ENCODE measurements at regions not wholly inside any gene's neighbourhood (a gene's known extent, or its start where the extent isn't known, plus 50 kb on each side); places are given as distances from the start of the nearest gene placed in this dataset.
A peak's percentile ranks its signal among the peaks of the same experiment; 100 is the strongest.

DNA sequence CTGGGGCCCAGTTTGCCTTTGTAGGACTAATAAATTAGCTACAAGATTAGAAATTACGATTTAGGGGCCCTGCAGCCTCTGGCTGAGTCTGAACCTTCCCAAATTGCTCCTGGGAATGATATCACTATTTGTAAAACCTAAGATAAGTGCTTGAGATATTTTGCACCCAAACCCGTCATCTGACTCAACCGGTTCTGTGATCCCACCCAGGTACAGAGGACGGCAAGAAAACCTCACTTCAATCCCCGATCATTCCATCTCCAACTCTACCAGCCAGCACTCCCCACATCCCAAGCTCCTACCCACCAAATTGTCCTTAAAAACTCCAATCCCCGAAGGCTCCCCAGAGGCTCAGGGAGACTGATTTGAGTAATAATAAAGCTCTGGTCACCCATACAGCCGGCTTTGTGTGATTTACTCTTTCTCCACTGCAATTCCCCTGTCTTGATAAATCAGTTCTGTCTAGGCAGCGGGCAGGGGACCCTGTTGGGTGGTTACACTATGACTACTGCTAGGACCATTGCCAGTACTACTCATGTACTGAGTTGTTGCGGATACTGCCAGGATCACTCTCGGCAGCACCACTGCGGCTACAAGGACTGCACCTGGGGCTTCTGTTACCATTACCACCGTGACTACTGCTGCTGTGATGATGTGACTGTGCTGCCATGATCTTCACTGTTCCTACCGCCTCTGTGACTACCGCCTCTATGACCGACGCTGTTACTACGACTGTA, 73.1 kb downstream of the IRF8 start:
- no peak for DNase-seq

DNA sequence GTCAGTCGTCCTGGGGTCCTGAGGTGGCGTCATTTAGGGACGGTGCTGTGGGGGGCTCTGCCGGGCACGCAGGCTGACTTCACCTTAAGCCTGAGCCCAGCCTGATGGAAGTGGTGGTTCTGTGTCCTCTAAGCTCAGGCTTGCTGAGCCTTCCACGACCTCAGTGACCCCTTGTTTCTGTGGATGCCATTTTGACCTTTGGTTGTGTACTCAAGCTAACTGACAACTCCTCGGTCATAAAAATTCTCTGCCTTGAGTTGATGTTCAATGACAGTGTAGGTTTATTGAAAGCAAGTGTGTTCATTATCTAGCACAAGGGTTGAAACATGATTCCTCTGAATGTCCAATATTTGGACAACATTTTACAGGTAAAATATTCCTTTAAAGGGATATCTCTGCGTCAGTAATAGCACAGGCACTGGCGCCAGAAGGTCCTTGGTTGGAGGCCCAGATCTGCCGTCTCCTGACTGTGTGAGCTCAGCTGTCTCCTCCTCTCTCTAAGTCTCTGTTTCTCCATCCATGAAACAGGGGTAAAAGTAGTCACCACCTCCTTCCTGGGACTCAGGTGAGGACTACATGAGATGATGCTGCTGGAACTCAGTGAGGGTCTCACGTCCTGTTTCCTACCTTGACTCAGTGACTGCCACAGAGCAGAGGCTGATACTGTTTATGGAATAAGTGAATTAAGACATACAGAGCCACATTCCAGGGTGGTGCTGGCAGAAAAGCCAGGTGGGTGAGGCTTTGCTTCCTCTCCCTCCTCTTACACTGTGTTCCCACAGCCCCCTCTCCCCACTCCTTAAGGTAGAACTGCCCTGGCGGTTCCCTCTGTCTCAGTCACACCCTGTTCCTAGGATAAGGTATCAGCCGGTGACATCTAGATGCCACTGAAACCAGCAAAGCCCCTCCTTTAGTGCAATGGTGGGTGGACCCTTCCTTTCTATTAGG, 75.7 kb downstream of the IRF8 start:
- DNase-seq: no peak

DNA sequence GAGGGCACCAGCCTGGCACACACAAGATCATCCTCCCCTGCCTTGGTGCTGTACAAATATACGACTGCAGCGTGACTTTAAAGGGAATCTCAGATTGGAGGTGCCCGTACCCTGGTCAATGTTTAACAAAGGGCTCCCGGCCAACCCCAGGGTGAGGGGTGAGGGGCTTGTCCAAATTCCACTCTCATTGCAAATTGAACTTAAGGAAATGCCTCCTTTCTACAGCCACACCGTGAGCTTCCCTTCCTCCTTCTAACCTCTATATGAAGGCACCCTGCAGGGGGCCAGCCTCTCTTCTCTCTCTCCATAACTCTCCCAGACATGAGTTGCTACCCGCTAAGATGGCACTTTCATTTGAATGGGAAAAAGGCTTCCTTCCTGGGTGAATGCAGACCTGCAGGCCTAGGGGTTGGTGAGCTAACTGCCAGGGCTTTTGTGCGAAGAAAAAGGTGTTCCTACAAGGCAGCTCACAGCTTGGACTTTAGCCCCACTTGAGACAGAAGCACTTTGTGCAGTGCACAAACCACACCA, 76.6 kb downstream of the IRF8 start:
- no peak for DNase-seq

- DNase-seq: no peak
Measured at GRCh38 chr16:85978291-85978775, 79.4 kb downstream of the IRF8 start.

DNA sequence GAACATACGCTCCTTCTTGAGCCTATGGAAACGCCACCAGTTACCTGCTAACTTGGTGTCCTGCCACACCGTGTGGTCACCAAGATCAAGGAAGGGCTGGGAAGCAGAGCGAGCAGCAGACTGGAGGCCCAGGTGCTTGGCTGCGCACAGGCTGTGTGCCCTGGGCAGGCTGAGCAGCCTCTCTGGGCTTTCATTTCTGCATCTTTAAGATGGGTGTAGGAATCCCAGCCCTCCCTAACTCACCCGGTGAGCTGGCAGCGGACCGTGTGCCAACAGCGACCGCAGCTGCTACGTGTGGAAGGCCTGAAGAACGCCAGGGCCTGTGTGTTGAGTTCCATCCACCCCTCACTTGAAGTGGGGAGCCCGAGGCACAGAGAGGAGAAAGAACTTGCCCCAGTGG, 80.0 kb downstream of the IRF8 start:
- DNase-seq: no peak

GRCh38 chr16:85979605-85980004, 80.6 kb downstream of the IRF8 start:
- DNase-seq: no peak

GRCh38 chr16:85980686-85981085, 81.7 kb downstream of the IRF8 start:
- no peak for DNase-seq

DNA sequence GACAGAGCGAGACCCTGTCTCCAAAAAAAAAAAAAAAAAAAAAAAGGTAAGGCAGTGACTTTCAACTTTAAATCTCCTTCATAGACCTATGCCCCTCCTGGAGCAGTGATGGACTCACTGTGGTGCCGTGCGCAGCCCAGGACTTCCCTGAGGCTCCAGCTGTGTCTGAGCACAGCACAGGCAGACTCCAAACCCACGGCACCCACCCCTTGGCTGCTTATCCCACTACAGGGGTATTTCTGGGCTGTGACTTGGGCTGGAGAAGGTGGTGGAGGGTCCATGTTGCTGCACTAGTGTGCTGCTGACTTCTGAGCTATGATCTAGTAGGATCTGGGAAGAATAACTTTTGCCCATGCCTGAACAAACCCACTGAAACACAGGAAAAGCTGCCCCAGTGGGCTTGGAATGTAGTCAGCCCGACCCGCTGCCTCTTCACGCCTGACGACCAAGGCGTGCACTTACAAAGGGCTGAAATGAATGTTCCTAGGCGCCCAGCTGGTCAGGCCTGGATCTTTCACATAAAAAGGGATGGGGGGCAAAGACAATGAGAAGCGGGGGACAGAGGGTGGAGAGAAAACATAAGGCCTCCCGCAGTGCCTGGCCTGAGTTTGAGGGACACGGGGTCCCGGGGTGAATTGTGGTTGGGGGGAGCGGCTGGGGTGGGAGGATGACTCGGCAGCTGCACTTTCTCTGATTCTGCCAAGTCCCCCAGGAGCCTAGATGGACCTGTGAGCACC, 83.0 kb downstream of the IRF8 start:
- no peak for DNase-seq

GRCh38 chr16:85982563-85982939, 83.6 kb downstream of the IRF8 start:
- DNase-seq: peak; percentile 52

DNA sequence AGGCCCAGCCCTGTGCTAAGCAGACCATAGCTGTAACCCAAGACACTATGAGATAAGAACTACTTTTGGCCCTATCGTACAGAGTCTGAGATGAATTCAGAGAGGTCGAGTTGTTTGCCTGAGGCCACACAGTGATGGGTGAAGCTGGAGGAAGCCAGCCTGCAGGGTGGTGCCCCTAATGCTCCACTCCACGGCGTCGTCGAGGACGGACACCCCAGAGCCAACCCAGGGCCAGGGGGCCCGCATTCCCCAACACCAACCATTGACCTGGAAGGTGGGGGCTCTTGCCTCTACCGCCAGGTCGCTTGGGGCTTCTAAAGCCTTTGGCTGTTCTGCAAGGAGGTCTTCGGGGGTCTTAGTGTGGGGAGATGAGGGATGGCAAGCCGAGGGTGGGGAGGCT, 84.1 kb downstream of the IRF8 start:
- DNase-seq: no peak

DNA sequence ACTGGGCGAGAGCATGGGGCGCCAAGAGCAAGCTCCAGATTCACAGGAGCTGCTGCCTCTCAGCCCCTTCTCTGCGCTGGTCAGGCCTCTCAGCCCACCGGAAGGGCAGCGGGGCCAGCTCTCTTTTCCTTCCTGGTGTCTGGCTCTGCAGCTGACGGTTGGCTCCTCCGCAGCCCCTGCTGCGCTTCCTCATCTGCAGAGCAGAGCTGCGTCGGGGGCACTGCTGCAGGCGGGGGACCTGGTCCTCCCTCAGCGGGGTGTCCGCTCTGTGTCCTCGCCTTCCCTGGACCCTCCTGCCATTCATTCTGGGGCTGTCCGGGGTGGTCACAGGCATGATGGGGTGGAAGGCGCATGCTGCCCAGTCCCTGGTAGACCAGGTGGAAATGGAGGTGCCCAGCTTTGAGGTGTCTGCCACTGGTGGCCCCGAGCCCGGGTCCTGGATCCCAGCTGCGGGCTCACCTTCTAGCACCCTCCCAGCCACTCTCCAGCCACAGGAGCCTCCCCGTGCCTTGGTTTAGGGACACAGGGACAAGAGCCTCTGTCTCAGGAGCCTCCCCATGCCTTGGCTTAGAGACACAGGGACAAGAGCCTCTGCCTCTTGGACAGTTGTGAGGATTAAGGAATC, 84.8 kb downstream of the IRF8 start:
- DNase-seq: no peak

- no peak for DNase-seq
Measured at GRCh38 chr16:85984231-85984880, 85.4 kb downstream of the IRF8 start.

DNA sequence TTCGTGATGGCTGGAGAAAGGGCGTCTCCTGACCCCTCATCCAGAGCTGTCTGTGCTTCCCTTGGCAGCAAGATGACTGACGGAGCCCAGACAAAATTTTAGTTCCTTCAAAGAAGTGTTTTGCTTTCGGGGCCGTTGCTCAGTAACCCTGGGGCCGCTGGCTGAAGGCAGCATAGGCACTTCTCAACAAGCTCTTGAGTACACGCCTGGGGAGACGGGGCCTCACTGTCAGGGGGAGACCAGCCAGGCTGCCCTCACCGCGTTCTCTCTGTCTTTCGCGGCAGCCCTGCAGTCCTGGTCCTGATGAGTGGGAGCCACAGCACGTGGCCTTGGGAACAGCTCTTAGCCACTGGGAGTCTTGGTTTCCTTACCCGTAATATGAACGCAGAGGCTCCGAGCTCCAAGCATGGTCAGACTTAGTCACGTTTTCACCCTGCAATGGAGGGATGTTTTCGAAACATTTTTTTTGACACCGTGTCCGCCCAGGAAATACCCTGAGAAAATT, 86.0 kb downstream of the IRF8 start:
- peak; percentile 60 for DNase-seq

GRCh38 chr16:85986931-85987749, 88.2 kb downstream of the IRF8 start:
- DNase-seq: peak; percentile 35

GRCh38 chr16:85987750-85988078, 88.8 kb downstream of the IRF8 start:
- DNase-seq: no peak

DNA sequence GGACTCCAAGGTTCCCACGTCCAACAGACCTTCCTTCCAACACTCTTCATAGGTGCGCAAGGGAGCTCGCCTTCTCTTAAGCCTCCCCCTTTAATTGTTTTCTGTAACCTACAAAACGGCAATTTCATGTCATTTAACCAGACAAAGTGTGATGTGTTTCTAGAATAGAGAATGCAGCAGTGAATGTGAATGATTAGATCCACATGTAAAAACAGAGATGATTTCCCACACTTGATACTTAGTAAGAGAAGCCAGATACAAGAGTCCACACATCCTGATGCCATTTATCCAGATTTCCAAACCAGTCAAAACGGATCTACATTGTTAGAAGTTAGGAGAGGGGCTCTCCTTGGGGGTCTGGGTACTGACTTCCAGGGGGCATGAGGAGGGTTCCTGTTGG, 89.3 kb downstream of the IRF8 start:
- DNase-seq: no peak

DNA sequence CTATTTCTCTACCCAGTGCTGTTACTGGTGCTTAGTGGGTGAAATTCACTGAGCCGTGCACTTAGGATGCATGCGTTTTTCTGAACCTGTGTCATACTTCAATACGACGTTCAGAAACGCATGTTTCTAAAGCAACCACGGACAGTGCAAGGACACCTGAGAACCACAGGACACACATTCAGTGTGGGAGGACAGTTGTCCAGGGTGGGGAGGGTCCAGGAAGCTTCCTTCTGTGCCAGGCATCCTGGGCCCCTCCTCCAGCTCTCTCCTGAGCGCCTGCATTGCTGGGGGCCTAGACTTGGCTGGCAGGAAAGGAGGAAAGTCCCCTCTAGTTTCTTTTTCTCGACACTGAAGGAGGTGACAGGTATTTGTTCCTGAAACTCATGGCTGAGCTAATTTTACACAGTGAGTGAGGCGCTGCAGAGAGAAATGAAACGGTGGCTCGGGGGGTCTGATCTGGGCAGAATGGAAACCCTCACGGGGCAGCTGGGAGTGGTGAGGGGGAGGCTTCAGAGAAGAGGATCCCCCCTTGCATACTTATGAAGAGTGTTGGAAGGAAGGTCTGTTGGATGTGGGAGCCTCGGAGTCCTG, 89.9 kb downstream of the IRF8 start:
- DNase-seq: no peak

DNA sequence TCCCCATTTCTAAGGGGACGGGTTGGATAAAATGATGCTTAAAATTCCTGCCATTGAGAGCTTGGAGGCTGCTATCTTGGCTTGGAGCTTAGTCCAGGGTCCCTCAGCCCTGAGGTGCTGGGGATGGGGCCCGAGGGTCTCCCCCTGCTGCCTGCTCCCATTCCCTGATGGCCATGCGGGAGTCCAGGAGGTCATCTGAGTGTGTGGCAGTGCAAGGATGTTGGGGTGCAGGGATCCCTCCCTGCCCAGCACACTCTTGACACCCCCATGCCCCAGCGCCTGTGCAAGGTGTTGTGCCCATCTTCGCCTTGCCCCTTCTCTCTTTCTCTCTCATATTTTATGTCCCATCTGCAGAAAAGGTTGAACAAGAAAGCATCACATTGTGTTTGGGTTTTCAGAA, 90.4 kb downstream of the IRF8 start:
- no peak for DNase-seq

DNA sequence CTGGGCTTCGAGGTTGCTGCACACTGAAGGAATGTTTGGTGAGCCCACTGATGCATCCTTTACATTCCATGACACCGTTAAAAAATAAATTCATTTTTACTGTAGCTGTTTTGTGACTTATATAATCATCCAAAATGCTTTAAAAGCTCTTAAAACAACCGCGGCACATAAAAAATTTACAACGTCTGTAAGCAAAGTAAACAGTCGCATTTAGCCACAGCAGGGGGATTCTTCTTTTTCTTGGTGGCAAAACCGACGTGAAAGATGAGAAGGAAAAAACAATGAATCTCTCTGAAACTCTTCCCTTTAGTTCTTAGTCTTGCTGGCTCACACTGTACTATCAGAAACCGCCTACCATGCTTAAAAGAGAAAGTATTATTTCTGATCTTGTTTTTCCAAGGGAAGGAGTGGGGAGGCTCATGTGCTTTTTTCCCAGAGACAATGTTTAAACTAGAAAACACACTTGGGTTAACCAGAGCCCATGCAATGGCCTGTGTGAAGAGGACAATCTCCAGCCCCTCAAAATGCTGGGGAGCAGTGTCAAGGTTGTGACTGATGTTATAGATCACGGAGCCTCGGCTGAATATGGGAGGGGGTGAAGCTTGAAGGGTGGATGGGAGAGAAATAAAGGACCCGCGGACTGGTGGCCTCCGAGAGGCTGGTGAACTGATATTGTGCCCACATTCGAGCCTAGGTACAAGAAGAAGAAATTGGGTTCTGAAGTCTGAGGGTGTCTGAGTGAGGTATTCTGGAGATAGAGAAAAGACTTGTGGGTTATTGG, 91.1 kb downstream of the IRF8 start:
- no peak for DNase-seq

DNA sequence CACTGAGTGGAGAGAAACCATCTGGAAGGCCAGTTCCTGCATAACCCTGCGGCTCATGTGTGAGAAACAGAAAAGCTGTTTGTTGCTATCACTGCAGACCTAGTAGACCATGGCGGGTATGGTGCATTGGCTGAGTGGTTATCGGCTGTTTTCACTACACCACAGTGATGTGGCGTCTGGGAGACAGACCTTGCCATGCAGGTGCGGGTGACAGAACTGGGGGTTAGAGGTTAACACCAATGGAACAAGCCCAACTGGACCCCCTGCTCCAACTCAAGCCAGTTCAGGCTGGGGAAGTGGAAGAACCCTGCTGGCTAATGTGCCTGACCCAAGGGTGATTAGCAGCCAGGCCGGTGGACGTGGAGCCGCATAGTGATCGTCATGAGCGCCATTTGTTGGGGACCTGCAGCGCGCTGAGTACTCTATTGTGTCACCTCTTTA, 91.9 kb downstream of the IRF8 start:
- peak; percentile 62 for DNase-seq
